GM19452 (cell line): ENCODE measurements at regions not wholly inside any gene's neighbourhood (a gene's known extent, or its start where the extent isn't known, plus 50 kb on each side); places are given as distances from the start of the nearest gene placed in this dataset.

ENCODE experiments used
- ATAC-seq: cut with Tn5 transposase; IDR thresholded peaks from one replicate; pipeline ENCODE4 v1.9.1; 2021; ENCODE audit not compliant: unreplicated experiment

DNA sequence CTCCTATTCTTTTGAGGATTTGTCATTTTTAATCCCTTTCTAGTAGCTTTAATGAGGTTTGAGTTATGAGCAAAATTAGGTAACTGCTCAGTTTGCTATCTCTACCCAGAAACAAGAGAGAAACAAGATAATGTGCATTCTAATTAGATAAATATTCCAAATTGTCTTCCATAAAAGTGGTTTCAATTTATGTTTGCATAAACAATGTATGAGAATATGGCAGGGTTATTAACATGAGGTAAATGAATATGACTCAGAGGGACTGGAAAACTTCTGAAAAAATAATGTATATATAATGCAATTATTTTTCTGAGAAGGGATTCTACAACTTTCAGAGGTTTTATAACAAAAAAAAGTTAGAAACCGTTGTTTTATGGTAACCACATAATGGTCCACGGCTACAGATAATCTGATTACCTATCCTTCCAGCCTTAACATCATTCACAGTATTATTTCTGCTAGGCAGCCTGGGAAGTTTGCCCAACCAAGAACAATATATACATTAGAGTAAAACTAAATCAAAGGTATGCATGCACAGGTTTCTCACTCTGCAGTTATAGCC lies 101.2 kb downstream of the CRPPA start:
- ATAC-seq = no peak

DNA sequence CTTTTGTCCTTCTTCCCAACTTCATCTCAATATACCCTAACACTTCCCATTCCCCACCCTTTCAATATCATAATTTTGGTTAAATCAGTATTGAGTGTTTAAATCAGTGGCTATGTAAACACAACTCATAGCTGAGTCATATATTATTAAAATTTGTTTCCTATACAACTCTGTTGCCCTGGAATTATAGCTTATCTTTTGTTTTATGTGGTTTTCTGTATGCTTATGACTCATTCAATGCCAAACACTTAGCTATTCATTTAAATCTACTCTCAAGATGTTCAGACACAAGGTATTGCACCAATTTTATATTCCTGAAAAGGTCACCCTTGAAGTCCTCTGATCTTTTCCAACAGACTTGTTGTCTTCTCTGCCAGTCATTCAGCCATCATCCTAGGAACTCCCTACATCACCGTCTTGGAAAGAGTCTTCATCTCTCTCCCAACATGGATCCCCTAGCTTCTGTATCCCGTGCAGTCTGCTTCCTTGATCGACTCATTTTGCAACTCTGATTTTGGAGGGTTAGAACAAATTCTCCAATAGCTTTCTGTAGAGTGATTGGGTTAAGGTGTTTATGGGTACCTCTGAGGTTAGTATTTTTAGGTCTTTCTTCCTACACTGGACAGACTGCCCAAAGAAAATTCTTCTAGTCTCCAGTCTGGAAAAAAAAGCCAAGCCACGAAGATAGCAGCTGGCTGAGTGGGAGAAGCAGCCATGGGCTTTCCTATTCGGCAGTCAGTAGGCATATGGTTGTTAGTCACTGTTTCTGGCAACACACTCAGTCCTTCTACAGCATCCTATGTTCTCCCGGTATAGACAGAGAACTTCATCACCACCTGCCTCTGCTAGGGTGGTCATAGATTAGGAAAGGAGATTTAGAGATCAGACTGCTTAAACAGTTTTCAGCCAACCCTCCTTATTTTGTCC lies 102.1 kb downstream of the CRPPA start:
- no peak for ATAC-seq

DNA sequence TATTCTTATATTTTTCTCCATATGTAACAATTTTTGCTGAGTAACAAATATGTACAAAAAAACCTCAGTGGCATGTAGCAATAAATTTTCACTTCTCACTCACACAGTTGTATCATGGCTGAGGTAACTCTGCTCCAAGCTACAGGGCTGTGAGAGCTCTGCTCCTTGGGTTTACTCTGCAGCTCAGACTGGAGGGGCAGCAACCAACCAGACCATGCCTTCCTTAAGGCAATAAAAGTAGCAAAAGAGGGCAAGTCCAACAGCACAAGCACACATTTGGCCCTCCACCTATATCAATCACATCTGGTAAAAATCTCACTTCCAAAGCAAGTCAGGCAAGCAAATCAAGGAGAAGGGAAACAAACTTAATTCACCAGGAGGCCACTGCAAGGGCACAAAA lies 102.9 kb downstream of the CRPPA start:
- no peak for ATAC-seq

DNA sequence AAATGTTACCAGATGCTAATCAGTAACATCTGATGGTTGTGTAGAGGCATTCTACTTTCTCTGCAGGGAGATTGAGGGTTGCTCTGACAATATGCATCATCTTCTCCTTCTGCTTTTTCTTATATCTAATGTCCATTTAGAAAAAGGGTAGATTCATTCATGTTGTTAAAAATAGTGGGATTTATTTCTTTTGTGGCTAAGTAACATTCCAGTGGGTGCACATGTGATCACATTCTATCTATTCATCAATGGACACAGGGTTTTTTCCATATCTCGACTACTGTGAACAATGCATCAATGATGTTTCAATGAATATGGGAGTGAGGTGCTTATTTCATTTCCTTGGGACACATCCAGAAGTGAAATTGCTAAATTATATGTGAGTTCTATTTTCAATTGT lies 103.9 kb downstream of the CRPPA start:
- no peak for ATAC-seq

DNA sequence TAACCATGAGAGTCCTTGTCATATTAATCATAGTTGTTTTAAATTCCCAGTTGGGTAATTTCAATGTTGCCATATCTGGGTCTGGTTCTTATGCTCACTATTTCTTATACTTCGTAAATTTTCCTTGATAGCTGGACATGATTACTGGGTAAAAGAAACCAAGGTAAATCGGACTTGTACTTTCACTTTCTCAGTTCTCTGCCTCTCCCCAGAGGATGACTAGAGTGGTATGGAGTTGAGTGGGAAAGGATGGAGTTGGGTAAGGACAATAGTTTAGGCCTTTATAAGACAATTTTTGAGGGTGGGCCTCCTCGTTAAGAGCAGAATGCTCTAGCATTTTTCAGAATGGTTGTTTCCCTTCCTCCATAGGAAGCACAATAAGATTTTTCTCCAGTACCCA lies 106.1 kb downstream of the CRPPA start:
- ATAC-seq = no peak

DNA sequence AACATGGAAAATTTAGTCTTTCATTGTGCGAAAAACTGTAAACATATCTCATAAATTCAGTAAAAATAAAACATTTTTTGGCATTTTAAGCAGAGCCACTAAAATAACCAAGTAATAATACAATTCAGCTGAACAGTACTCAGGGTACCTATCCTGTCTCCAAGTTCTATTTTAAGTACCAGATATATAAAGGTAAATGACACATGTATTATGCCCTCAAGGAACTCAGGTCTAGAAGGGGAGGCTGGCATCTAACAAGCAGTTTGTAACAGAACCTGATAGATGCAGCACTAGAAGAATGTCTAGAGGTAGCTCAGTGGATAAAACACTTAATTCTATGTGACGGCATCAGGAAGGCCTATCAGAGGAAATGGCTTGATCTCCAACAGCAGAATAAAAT lies 112.2 kb downstream of the CRPPA start:
- ATAC-seq = no peak

DNA sequence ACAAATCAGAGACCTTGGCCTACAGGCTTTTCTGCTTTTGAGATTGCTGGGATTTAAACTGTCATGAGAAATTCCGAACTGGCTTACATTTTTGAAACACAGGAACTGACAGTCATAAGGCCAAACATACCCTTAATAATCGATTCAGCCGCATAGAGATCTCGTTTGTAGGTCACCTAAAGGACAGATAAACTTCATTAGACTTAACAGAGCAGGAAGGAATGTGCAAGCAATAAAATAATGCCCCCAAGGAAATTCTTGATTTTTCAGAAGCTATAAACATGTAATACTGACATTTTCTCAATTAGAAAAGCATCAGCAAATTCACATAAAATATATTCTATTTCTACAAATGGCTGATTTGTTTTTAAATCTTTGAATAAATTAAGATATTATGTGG lies 120.0 kb downstream of the CRPPA start:
- ATAC-seq = no peak

DNA sequence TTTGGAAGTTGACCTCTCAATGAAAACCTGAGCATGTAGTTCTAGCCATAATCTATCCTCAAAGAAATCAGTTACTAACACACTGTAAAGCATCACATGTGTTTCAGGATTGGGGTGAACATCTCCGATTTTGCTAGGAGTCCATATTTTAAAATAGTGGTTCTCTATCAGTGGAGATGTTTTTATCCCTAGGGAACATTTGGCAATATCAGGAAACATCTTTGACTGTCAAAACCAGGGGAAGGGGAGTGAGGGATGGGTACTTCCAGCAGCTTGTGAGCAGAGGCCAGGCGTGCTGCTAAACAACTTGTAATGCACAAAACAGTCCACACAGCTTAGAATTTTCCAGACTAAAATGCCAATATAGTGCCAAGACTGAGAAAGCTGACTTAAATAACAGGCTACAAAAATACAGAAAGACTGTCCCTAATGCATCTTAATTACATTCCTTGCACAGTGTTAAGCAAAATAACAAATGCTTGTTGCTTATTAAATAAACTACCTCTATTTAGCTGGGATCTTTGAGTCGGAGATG lies 120.9 kb downstream of the CRPPA start:
- ATAC-seq = no peak

DNA sequence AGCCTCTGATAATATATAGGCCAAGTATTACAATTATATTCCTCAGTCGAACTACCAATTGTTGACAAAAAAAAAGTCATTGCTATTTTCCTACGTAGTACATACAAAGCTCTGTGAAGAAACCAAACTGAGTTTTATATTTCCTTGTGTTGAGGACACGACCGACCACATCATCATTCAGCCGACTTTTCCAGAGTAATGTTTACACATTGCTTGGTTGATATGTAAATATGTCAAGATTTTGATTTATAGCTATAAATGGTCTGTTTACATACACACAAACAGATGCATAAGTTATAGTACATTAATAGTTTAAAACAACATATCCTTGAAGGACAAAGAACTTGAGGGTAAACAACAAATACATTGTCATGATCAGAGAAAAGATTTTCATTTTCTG lies 121.5 kb downstream of the CRPPA start:
- ATAC-seq = no peak

DNA sequence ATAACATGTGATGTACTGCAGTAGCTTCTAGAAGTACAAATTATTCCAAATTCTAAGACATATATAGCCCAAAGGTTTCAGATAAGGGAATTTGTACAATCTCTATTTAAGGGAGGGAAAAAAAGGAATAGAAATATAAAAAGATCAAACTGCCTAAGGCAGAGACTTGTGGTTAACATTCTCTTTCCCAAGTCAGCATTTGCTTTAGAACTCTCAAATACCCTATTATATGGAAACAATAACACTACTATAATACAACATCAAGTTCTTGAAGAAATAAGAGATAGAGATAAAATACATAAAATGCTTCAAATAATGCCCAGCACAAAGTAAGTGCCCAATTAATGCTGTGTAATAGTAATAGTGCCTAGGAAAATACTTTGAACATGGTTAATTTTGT lies 123.1 kb downstream of the CRPPA start:
- no peak for ATAC-seq

DNA sequence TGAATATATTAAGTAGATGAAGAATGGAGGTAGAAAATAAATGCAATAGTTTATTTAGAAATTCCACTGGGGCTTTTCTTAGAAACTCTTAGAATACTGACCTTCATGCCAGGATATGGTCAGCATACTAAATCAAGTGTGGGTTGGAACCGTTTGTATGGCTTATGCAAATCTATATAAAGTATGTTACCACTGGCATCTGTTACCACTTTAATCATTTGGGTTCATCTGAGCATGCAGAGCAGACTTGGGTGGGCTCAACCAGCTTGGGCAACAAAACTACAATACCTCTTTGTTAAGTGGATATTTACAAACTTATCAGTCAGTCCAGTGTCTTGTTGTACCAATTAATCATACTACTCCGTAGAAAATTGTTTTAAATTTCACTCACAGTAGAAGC lies 125.8 kb downstream of the CRPPA start:
- ATAC-seq = no peak

DNA sequence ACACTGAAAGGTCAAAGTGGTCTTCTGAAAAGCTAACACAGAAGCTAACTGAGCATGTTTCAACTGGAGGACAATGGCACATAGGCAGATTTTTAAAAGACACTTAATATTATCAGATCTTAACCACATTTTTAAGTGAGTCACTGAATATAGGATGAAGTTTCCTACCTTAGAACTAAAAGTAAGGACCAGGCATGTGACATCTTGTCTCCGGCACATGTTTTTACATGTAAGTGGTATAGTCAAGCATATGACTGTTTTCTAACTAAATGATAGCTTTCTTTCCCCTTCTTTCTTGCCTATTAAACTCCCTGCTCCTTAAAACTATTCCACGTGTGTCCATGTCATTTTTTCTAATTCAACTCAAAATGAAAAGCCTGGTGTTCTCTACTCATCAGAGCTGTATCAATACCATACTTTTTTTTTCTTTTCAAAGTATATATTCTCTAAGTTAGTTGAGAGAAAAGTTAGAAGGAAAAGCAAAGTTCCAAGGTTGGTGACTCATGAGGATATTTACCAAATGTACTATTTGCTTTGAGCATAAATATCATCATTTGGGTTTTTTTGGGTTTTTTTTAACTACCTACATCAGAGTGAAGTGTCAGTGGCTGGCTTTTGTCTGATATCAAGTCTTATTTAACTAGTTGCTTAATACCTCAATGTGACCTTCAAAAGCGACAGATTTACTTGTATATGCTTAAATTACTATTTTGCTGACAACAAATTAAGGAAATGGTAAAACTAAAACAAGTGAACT lies 127.5 kb downstream of the CRPPA start:
- no peak for ATAC-seq

DNA sequence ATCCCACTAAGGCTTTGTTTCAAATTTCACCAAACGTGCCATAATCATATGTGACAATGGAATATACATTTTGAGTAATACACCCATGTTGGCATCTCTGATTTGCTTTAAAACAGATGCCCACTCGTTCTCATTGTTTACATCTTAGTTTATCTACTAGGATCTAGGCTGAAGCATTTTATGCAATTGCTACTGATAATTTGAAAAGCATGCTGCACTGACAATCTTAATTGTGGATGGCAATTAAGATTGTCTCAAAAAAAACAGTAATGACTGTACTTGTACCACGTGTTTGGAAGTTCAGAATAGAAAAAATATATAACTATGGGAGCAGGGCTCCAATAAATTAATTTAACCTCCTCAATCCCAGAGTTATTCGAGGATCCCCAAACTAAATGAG lies 136.8 kb downstream of the CRPPA start:
- no peak for ATAC-seq

DNA sequence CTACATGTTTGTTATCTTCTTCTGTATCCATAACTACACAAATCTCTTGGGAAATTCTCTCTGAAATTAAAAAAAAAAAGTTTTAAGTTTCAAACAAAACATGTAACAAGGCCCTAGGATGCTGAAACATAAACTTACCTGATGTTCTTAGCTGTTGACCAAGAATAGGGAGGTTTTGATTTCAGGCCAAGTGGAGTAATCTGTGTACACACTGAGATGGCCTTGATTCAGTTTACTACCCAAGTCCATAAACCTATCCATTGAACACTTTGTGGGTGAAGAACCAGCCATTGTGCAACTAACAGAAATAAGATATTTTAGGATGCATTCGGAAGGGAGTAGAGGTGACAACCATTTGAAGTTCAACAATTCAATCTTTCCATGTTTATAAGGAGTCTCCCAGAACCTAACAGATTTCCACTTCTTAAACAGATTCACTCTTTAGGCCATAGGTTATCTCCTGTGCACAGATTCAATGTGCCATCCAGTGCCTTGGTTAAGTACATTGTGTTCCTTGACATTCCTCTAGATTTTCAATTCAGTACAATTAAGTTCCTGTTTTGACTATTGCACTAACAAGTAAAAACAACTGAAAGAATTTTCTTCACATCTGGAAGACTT lies 143.1 kb downstream of the CRPPA start:
- no peak for ATAC-seq

DNA sequence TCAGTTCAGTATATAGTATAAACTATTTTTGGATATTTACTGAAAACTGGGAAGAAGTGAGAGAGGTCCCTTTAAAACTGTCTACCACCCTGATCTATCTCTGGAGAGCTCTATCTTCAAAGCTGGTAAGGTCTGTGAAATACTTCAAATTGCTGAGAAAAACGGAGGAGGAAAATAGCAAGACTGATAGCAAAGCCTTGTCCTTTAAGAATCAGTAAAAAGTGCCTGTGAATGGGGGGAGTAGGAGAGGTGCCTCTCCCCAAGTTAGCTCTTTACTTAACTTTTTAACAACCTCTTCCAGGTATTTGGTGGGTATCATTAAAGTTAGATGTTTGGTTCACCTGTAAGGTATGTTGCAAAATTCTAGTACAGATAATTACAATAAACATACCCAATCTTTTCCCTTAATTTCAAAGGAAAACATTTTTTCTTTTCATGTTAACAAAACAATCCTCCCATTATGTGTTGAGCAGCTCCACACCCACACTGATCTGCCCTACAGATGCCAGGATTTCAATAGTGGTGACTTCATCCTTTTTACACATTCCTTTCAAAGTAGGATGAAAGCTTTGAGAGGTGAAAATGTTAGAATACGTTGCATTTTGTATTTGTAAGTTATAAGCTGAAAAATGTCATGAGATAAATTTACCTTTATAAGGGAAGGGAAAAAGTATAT lies 149.2 kb downstream of the CRPPA start:
- ATAC-seq = no peak

DNA sequence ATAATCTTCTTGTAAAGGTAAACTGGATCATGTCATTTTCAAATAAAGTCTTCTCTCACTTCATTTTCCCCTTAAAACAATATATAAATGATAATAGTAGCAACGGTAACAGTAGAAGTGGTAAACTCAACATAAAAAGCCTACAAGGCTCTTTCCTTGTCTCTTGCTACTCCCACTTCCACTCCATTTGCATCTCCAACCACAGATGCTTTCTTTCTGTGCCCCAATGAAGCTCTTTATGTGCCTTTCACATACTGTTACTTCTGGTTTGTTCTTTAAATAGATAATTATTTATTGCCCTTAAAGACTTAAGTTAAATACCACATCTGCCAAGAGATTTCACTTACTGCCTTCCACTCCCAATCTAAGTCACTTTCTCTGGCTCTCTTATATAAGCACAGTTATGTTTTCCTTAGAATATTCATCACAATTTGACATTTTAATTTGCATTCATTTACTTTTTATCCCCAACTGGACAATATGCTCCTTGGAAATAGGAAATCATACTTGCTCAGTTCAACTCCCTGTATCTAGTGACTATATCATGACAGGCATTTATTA lies 149.9 kb downstream of the CRPPA start:
- ATAC-seq = no peak

DNA sequence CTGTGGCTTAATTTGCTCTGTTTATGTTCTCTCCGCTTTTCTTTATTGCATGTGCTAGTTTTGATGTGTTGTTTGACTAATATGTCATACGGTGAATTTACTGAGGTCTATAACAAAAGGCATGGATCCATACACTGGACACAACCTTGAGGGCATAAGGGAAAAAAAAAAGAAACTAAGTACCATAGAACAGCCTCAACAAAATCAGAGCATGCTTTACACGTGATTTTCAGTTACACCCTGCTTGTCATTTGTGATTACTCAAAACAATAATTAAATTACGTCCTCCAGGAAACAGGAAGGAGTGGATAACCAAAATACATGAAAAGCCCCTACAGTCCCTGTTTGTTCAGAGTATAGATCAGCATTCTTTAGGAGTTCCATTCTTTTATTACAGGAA lies 150.5 kb downstream of the CRPPA start:
- ATAC-seq = no peak

DNA sequence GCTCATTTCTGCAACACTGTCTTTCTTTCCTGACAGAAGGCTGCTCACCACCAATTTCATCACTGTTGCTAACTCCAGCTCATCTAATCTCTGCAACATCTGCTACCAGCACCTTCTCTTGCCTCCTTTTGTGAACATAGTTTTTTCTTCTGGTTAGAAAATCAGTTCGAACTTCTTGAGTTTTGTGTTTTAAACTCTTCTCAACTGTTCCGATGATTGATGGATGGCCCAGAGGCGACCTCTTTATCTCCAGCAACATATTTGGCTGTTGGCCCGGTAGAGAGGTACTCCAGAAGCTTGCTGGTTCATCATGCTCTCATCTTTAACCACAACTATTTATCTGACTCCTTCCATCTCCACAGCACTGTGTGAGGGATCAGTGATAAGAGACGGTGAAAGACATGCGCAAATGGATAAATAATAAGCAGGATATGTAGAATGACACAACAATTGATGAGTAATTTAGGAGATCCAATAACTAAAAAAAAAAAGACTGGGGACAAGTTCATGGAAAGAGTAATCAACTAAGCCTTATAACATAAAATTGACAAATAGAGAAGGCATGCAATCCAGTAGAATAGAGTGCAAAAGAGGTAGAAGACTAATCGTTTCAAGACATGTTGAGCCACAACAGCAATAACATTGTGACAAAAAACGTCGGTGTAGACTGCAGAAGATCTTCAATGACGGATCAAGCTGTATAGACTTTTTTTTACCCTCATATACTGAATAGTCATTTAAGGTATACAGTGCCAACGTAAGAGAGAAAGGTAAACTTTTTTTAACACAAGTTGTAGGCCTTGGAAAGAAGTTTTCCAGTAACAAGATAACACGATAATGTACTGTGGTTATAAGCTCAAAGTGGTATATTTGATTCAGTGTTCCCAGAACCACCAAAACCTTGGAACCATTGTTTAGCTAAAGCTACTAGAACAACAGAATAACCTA lies 152.2 kb downstream of the CRPPA start:
- ATAC-seq = no peak
